ENCODE measurements at regions not wholly inside any gene's neighbourhood (a gene's known extent, or its start where the extent isn't known, plus 50 kb on each side); places are given as distances from the start of the nearest gene placed in this dataset.

GRCh38 chr5:162485666-162486292 is 418.2 kb downstream of the GABRG2 start:
- ChIA-PET POLR2A (ENCODE audit: unreplicated experiment) (no interaction called here), CTCF (no interaction called here)
- in situ Hi-C loops (cut with MboI; ENCODE audit: low sequenced_read_pairs): no loop called here
- H4K5ac ChIP-seq (ENCODE audit: low read depth, low read length): no peak overlapping the region
- no peaks in the 10 kb centered on the region for H3K36me3 ChIP-seq (ENCODE audit: control insufficient read depth, insufficient read depth, low read length)
- H2AFZ ChIP-seq (replicated peaks; ENCODE audit: low read length, poor library complexity): no peak overlapping the region
- H2BK5ac ChIP-seq (ENCODE audit: low read depth, low read length, poor library complexity, severe bottlenecking): no peak overlapping the region
- no peak overlapping the region for H3K4ac ChIP-seq (ENCODE audit: low read depth, low read length)
- H2AK5ac ChIP-seq (ENCODE audit: low read depth, low read length): no peak overlapping the region
- no peak overlapping the region for H2BK120ac ChIP-seq (ENCODE audit: low read depth, low read length)
- no peaks in the 10 kb centered on the region for H3K4me1 ChIP-seq (ENCODE audit: control insufficient read depth, insufficient read depth, low read length)
- H4K20me1 ChIP-seq (ENCODE audit: insufficient read depth, low read length): no peaks in the 10 kb centered on the region
- no peak overlapping the region for H3K27ac ChIP-seq (ENCODE audit: insufficient read depth, low read length)
- no peak overlapping the region for H2BK15ac ChIP-seq (ENCODE audit: low read depth, low read length)
- no TSS peak for BruUV-seq (replicated peaks)
- no peaks in the 10 kb centered on the region for H3K79me1 ChIP-seq (ENCODE audit: low read depth in 1 of 2, low read length in 2 of 2)
- H3K9me1 ChIP-seq (ENCODE audit: insufficient read depth, low read length): no peaks in the 10 kb centered on the region
- H3K27me3 ChIP-seq (ENCODE audit: control insufficient read depth, insufficient read depth, low read length): no peaks in the 10 kb centered on the region
- H4K91ac ChIP-seq (ENCODE audit: insufficient read depth, low read depth, low read length): no peak overlapping the region
- no peak for TF ChIP-seq RFX5 (IDR thresholded peaks at IDR 0.05; ENCODE audit: low read depth, low read length)
- TF ChIP-seq POLR2A (IDR thresholded peaks at IDR 0.05; ENCODE audit: low read depth, low read length): no peak
- TF ChIP-seq NFE2L2 (IDR thresholded peaks at IDR 0.05; ENCODE audit: low read depth, low read length): no peak
- TF ChIP-seq RCOR1 (IDR thresholded peaks at IDR 0.05; ENCODE audit: insufficient replicate concordance, low read length): no peak
- TF ChIP-seq MXI1 (IDR thresholded peaks at IDR 0.05; ENCODE audit: borderline replicate concordance, low read depth, low read length): no peak
- no peak for TF ChIP-seq MAFK (IDR thresholded peaks at IDR 0.05; ENCODE audit: low read depth, low read length)
- no peak for TF ChIP-seq SMC3 (IDR thresholded peaks at IDR 0.05; ENCODE audit: low read depth, low read length)
- no peak for TF ChIP-seq MAZ (IDR thresholded peaks at IDR 0.05; ENCODE audit: borderline replicate concordance, low read depth, low read length)
- TF ChIP-seq CHD1 (IDR thresholded peaks at IDR 0.05; ENCODE audit: low read depth, low read length): no peak
- no peak overlapping the region for H2BK20ac ChIP-seq (ENCODE audit: low read depth, low read length)
- no peak for ATAC-seq (ENCODE audit: low read depth)
- H3K4me3 ChIP-seq (ENCODE audit: insufficient read depth, low read depth, low read length): no peak overlapping the region
- H3K4me2 ChIP-seq (ENCODE audit: low read depth, low read length): no peak overlapping the region
- no peak for DNase-seq
- WGBS, 2 experiments (ENCODE audit: extremely low coverage in 2 of 2, insufficient read length in 1 of 2): 0% methylated on average over 5 of the region's 8 CpGs; no CpG with 5 or more reads in 1 of the 2 experiments
- H3K14ac ChIP-seq (replicated peaks; ENCODE audit: low read depth, low read length): no peak overlapping the region
- no peak overlapping the region for H3K56ac ChIP-seq (ENCODE audit: extremely low read depth, insufficient read depth, low read length)
- H3K18ac ChIP-seq (ENCODE audit: low read depth, low read length): no peak overlapping the region
- no peak overlapping the region for H3K23ac ChIP-seq (ENCODE audit: low read depth, low read length)
- peaks cover 7% of the 10 kb centered on the region for H3K9me3 ChIP-seq (ENCODE audit: control insufficient read depth, insufficient read depth, low read length)
- no peak overlapping the region for H3K9ac ChIP-seq (ENCODE audit: low read depth, low read length)
- intact Hi-C loops (cut with micrococcal nuclease): no loop called here
- H4K8ac ChIP-seq (ENCODE audit: low read depth in 2 of 2, low read length in 2 of 2): no peak overlapping the region
- H2AK9ac ChIP-seq (replicated peaks; ENCODE audit: low read depth, low read length, poor library complexity): no peak overlapping the region
- dilution Hi-C loops (cut with HindIII; ENCODE audit: low sequenced_read_pairs, unreplicated experiment): no loop called here

All from IMR-90 (cell line).